Vagina (tissue), 2 donors: ENCODE measurements at regions not wholly inside any gene's neighbourhood (a gene's known extent, or its start where the extent isn't known, plus 50 kb on each side); places are given as distances from the start of the nearest gene placed in this dataset.

Experiments used
- DNase-seq, 2 donors: peaks; one replicate each; pipeline ENCODE4 v3.0.0-alpha.2; 2017; ENCODE audit errors: extremely low spot score in 2 of 2
- H3K27ac ChIP-seq: fragments of 200-600 bp; sonication (generic); one replicate; pipeline ENCODE4 v1.5.1; 2019
- H3K27me3 ChIP-seq: fragments of 200-600 bp; sonication (generic); one replicate; pipeline ENCODE4 v1.5.1; 2019
- H3K36me3 ChIP-seq, 2 donors: fragments of 200-600 bp; sonication (generic); one replicate each; pipeline ENCODE4 v1.5.1; 2017 to 2019
- H3K4me1 ChIP-seq: fragments of 200-600 bp; sonication (generic); one replicate; pipeline ENCODE4 v1.5.1; 2019
- H3K4me3 ChIP-seq, 2 donors: fragments of 200-600 bp; sonication (generic); 1 replicate in 1 of 2; 2 replicates in 1 of 2; pipeline ENCODE4 v1.5.1; 2016 to 2019
- H3K9me3 ChIP-seq: fragments of 200-600 bp; sonication (generic); one replicate; pipeline ENCODE4 v1.5.1; 2019
- POLR2A ChIP-seq, 2 donors: fragments of 450-650 bp; IDR thresholded peaks; one replicate each; pipeline ENCODE4 v1.6.1; 2017; ENCODE audit warnings: antibody characterized with exemption in 2 of 2, mild to moderate bottlenecking in 2 of 2, moderate library complexity in 2 of 2
- POLR2AphosphoS5 ChIP-seq, 2 donors: sonication (generic); formaldehyde crosslinking; IDR thresholded peaks; one replicate each; pipeline ENCODE4 v1.9.0; 2017; ENCODE audit warnings: antibody characterized with exemption in 2 of 2, mild to moderate bottlenecking in 2 of 2, low read depth in 1 of 2; ENCODE audit not compliant: insufficient read depth in 1 of 2
- intact Hi-C: fragments of 100-400 bp; cut with DNase I; formaldehyde crosslinking; loops from one replicate; pipeline ENCODE4 v1.15.1; 2023
- TF ChIP-seq, protein P1 (sequence below), 3 experiments: fragments of 450-650 bp in 2 of 3; fragments of 200-600 bp in 1 of 3; sonication (generic) in 1 of 3; IDR thresholded peaks; one replicate each; pipeline ENCODE4 v1.5.1; 2017 to 2019; ENCODE audit warnings: antibody characterized with exemption in 3 of 3, mild to moderate bottlenecking in 2 of 3, moderate library complexity in 2 of 3

DNA sequence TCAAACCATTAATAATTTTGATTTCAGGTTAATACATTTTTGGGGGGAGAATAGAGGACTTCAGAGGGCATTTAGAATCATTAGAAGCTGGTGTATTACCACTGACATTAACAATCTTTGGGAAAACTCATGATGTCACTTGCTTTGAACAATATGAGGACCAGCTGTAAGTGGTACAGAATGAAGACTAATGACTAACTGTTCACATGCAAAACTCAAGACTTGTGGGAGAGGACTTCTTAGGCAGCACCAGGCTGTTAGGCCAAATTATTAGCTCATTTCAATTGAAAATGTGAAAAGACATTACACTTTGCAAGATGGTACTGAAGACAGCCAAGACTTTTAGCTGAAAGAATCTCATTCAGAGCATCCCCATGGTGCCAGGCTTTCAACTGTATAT lies 426.2 kb upstream of the ADAMTS9 start:
- Histone ChIP-seq H3K9me3 (no peaks in the 10 kb centered on the region), H3K27ac (no peak overlapping the region), H3K4me3 (no peak overlapping the region), H3K36me3 (no peaks in the 10 kb centered on the region), H3K4me1 (peaks cover 7% of the 10 kb centered on the region), H3K27me3 (no peaks in the 10 kb centered on the region)
- DNase-seq, result no peak
- intact Hi-C loops, result no loop called here
- TF ChIP-seq POLR2AphosphoS5 (IDR thresholded peaks at IDR 0.05; ENCODE audit: insufficient read depth in 1 of 2, low read depth in 1 of 2) (no peak), POLR2A (IDR thresholded peaks at IDR 0.05) (no peak)
- TF ChIP-seq, protein P1, sequence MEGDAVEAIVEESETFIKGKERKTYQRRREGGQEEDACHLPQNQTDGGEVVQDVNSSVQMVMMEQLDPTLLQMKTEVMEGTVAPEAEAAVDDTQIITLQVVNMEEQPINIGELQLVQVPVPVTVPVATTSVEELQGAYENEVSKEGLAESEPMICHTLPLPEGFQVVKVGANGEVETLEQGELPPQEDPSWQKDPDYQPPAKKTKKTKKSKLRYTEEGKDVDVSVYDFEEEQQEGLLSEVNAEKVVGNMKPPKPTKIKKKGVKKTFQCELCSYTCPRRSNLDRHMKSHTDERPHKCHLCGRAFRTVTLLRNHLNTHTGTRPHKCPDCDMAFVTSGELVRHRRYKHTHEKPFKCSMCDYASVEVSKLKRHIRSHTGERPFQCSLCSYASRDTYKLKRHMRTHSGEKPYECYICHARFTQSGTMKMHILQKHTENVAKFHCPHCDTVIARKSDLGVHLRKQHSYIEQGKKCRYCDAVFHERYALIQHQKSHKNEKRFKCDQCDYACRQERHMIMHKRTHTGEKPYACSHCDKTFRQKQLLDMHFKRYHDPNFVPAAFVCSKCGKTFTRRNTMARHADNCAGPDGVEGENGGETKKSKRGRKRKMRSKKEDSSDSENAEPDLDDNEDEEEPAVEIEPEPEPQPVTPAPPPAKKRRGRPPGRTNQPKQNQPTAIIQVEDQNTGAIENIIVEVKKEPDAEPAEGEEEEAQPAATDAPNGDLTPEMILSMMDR (IDR thresholded peaks at IDR 0.05), result no peak

DNA sequence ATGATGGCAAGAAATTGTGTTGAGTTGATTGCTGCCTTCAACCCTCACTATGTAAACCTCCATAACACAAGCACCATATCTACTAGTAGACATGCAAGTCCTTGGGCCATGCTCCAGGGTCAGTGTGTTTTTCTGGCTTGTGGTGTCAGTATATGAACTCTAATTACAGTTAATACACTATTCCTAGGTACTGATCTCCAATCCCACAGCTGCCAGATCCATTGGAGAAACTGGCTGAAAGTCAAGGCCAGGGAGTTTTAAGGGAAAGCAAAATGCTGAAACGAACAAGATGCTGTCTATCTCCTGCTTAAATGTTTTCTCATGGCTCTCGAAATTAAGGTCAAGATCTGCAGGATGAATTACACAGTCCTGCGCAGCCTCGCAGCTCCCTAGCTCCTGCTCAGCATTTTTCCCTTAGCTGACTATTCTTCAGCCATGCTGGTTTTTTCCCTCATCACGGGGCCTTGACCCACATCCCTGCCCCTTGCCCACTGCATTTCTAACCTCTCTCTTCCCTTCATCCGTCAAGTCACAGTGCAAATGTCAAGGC lies 425.0 kb upstream of the ADAMTS9 start:
- Histone ChIP-seq H3K4me3 (no peak overlapping the region), H3K27ac (no peak overlapping the region), H3K4me1 (peaks cover 7% of the 10 kb centered on the region), H3K36me3 (no peaks in the 10 kb centered on the region), H3K27me3 (no peaks in the 10 kb centered on the region), H3K9me3 (no peaks in the 10 kb centered on the region)
- TF ChIP-seq POLR2AphosphoS5 (IDR thresholded peaks at IDR 0.05; ENCODE audit: insufficient read depth in 1 of 2, low read depth in 1 of 2) (no peak), POLR2A (IDR thresholded peaks at IDR 0.05) (no peak)
- TF ChIP-seq, protein P1 (IDR thresholded peaks at IDR 0.05), result no peak
- DNase-seq, result no peak
- intact Hi-C loops, result no loop called here

DNA sequence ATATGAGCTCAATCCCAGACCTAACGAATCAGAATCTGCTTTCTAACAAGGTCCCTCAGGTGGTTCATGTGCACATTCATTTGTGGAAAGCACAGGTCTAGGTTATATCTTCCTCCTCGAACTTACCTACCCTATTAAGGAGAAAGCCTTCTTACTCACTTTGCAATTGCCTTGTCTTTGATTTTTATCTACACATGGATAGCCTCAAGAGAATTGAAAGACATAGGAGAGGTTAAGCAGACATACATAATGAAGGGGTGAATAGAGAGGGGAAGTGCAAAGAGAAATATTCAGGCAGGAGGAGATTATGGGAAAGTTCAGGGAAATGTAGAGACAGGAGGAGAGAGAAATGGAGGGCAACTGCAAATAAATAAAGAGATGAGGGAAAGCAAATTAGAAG lies 422.9 kb upstream of the ADAMTS9 start:
- no peak for DNase-seq
- intact Hi-C loops, result no loop called here
- H3K36me3 ChIP-seq, result no peaks in the 10 kb centered on the region
- no peak overlapping the region for H3K4me3 ChIP-seq
- TF ChIP-seq, protein P1 (IDR thresholded peaks at IDR 0.05), result no peak
- no peak for TF ChIP-seq POLR2AphosphoS5 (IDR thresholded peaks at IDR 0.05; ENCODE audit: insufficient read depth in 1 of 2, low read depth in 1 of 2)
- no peak for TF ChIP-seq POLR2A (IDR thresholded peaks at IDR 0.05)
- peaks cover 7% of the 10 kb centered on the region for H3K4me1 ChIP-seq
- H3K27me3 ChIP-seq, result no peaks in the 10 kb centered on the region
- no peak overlapping the region for H3K27ac ChIP-seq
- no peaks in the 10 kb centered on the region for H3K9me3 ChIP-seq

DNA sequence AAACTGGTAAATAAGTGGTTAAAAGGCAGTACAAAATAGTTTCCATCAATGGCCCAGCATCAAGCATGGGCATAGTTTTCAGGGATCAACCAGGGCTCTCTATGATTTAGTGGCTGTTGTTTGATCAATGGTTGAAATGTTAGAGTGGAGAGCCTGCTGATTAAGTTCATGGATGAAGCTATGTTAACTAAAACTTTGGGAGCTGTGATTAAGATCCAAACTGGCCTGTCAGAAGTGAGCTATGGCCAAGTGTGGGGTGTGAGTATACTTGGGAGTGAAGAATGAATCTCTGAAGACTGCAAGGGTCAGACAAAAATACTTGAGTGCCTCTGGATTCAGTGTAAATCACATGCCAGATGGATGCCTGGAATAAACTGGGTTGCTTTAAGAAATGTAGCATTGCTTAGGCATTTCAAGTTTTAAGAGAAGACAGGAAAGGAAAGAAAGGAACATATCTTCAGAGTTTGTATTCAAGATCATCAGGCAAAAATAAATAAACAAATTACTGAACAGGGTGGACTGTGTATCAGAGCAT lies 422.2 kb upstream of the ADAMTS9 start:
- intact Hi-C loops, result no loop called here
- Histone ChIP-seq H3K27ac (no peak overlapping the region), H3K4me1 (peaks cover 7% of the 10 kb centered on the region), H3K4me3 (no peak overlapping the region), H3K27me3 (no peaks in the 10 kb centered on the region), H3K36me3 (no peaks in the 10 kb centered on the region), H3K9me3 (no peaks in the 10 kb centered on the region)
- TF ChIP-seq, protein P1 (IDR thresholded peaks at IDR 0.05), result no peak
- TF ChIP-seq POLR2A (IDR thresholded peaks at IDR 0.05) (no peak), POLR2AphosphoS5 (IDR thresholded peaks at IDR 0.05; ENCODE audit: insufficient read depth in 1 of 2, low read depth in 1 of 2) (no peak)
- no peak for DNase-seq

DNA sequence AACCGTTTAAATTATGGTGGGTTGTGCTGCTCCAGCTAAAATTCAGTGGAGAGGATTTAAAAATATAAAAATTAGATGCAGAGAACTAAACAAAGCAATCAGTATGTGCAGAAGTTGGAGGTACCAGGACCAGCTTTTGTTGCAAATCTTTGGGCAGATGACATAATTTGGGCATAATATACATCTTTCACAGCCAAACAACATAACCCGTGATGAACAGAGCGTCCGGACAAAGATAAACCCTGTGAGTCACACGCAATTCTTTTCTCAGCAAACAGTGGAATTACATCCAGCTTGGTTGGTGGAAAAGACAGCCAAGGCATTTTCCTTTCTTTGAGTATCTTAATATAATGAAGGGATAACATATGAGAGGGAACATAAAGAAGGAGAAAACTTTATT lies 419.4 kb upstream of the ADAMTS9 start:
- intact Hi-C loops, result no loop called here
- TF ChIP-seq POLR2A (IDR thresholded peaks at IDR 0.05) (no peak), POLR2AphosphoS5 (IDR thresholded peaks at IDR 0.05; ENCODE audit: insufficient read depth in 1 of 2, low read depth in 1 of 2) (no peak)
- TF ChIP-seq, protein P1 (IDR thresholded peaks at IDR 0.05), result no peak
- Histone ChIP-seq H3K27me3 (no peaks in the 10 kb centered on the region), H3K36me3 (no peaks in the 10 kb centered on the region), H3K9me3 (no peaks in the 10 kb centered on the region), H3K4me3 (no peak overlapping the region), H3K4me1 (no peaks in the 10 kb centered on the region), H3K27ac (no peak overlapping the region)
- DNase-seq, result no peak
